PC-3 (cell line): ENCODE measurements at regions not wholly inside any gene's neighbourhood (a gene's known extent, or its start where the extent isn't known, plus 50 kb on each side); places are given as distances from the start of the nearest gene placed in this dataset.

Experiments
- EZH2 ChIP-seq: fragments of 300-600 bp; sonication (generic); IDR thresholded peaks from one replicate; pipeline ENCODE4 v1.6.1; 2017; ENCODE audit warnings: antibody characterized with exemption, mild to moderate bottlenecking, low read length; ENCODE audit not compliant: unreplicated experiment
- EZH2phosphoT487 ChIP-seq: fragments of 300-600 bp; sonication (generic); IDR thresholded peaks from 2 replicates; pipeline ENCODE4 v1.6.1; 2018; ENCODE audit warnings: mild to moderate bottlenecking, antibody characterized with exemption, low read length, borderline replicate concordance
- TF ChIP-seq, protein P1 (sequence below): fragments of 300-600 bp; sonication (generic); conservative IDR thresholded peaks from 2 replicates; pipeline ENCODE4 v1.5.1; 2017; ENCODE audit warnings: antibody characterized with exemption, low read depth, mild to moderate bottlenecking, low read length

DNA sequence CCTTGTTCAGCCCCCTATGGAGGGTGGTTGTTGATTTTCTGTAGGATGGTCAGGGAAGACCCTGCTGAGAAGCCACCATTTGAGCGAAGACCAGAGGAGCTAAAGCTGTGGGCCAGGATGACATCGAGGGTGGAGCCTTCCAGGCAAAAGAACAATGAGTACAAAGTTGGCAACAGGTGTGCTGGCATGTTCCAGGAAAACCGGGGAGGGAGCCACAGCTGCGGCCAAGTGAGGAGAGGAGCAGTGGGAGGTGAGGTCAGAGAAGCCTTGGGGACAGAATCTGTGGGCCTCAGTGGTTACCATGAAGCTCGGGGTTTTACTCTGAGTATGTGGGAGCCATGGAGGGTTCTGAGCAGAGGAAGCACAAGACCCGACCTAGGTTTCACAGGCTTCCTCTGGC lies 75.6 kb upstream of the ZNF479 start:
- TF ChIP-seq EZH2phosphoT487 (no peak), EZH2 (no peak)
- TF ChIP-seq, protein P1, sequence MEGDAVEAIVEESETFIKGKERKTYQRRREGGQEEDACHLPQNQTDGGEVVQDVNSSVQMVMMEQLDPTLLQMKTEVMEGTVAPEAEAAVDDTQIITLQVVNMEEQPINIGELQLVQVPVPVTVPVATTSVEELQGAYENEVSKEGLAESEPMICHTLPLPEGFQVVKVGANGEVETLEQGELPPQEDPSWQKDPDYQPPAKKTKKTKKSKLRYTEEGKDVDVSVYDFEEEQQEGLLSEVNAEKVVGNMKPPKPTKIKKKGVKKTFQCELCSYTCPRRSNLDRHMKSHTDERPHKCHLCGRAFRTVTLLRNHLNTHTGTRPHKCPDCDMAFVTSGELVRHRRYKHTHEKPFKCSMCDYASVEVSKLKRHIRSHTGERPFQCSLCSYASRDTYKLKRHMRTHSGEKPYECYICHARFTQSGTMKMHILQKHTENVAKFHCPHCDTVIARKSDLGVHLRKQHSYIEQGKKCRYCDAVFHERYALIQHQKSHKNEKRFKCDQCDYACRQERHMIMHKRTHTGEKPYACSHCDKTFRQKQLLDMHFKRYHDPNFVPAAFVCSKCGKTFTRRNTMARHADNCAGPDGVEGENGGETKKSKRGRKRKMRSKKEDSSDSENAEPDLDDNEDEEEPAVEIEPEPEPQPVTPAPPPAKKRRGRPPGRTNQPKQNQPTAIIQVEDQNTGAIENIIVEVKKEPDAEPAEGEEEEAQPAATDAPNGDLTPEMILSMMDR = no peak
